ENCODE measurements at regions not wholly inside any gene's neighbourhood (a gene's known extent, or its start where the extent isn't known, plus 50 kb on each side); places are given as distances from the start of the nearest gene placed in this dataset.

DNA sequence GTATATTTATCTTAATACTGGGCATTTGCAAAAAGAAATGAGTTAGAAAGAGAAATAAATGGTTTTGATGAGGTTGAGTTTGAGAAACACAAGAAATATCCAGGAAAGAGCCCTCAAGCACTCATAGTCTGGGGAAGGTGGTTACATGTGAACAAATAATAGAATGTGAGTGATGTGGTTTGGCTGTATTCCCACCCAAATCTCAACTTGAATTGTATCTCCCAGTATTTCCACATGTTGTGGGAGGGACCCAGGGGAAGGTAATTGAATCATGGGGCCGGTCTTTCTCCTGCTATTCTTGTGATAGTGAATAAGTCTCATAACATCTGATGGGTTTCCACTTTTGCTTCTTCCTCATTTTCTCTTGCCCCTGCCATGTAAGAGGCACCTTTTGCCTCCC is 334.1 kb downstream of the COL12A1 start:
- no peak for TF ChIP-seq YY1 (IDR thresholded peaks at IDR 0.05; ENCODE audit: insufficient read depth, insufficient read length)
- TF ChIP-seq SUZ12 (IDR thresholded peaks at IDR 0.05; ENCODE audit: extremely low read depth, insufficient read depth, insufficient read length) = no peak

Measured in NT2/D1 (cell line).